ENCODE measurements at regions not wholly inside any gene's neighbourhood (a gene's known extent, or its start where the extent isn't known, plus 50 kb on each side); places are given as distances from the start of the nearest gene placed in this dataset.
A peak's percentile ranks its signal among the peaks of the same experiment; 100 is the strongest.
"Not testable (repeated sequence)": the region's sequence is repeated elsewhere in the genome, so short reads cannot be mapped to it uniquely, and the experiment has no call there.

- no peak for DNase-seq (ENCODE audit: low spot score)
These were observed 51.0 kb upstream of the PHF24 start for GRCh38 chr9:34907044-34907443.

GRCh38 chr9:34899535-34900158, 58.4 kb upstream of the PHF24 start:
- DNase-seq (ENCODE audit: low spot score) = peak; percentile 88

- DNase-seq (ENCODE audit: low spot score) = no peak
These were observed 59.2 kb upstream of the PHF24 start for GRCh38 chr9:34898846-34899245.

- no peak for DNase-seq (ENCODE audit: low spot score)
These were observed 62.0 kb upstream of the PHF24 start for GRCh38 chr9:34896112-34896511.

- DNase-seq (ENCODE audit: low spot score) = no peak
These were observed 65.2 kb upstream of the PHF24 start for GRCh38 chr9:34892886-34893285.

- peak; percentile 20 for DNase-seq (ENCODE audit: low spot score)
These were observed 66.7 kb upstream of the PHF24 start for GRCh38 chr9:34891386-34891785.

- no peak for DNase-seq (ENCODE audit: low spot score)
These were observed 70.2 kb upstream of the PHF24 start for GRCh38 chr9:34887841-34888240.

GRCh38 chr9:34884747-34885189, 73.3 kb upstream of the PHF24 start:
- DNase-seq (ENCODE audit: low spot score) = no peak

- no peak for DNase-seq (ENCODE audit: low spot score)
These were observed 82.0 kb upstream of the PHF24 start for GRCh38 chr9:34876096-34876495.

- DNase-seq (ENCODE audit: low spot score) = no peak
These were observed 88.7 kb upstream of the PHF24 start for GRCh38 chr9:34869390-34869789.

- DNase-seq (ENCODE audit: low spot score) = no peak
These were observed 91.5 kb upstream of the PHF24 start for GRCh38 chr9:34866614-34867013.

- DNase-seq (ENCODE audit: low spot score) = no peak
These were observed 94.7 kb upstream of the PHF24 start for GRCh38 chr9:34863426-34863825.

- DNase-seq (ENCODE audit: low spot score) = no peak
These were observed 95.2 kb upstream of the PHF24 start for GRCh38 chr9:34862836-34863235.

- no peak for DNase-seq (ENCODE audit: low spot score)
These were observed 96.0 kb upstream of the PHF24 start for GRCh38 chr9:34862043-34862442.

GRCh38 chr9:34855016-34855415, 103.1 kb upstream of the PHF24 start:
- DNase-seq (ENCODE audit: low spot score) = not testable (repeated sequence)

GRCh38 chr9:34830068-34830467, 120.1 kb upstream of the CCL21 start:
- DNase-seq (ENCODE audit: low spot score) = no peak

- no peak for DNase-seq (ENCODE audit: low spot score)
These were observed 117.1 kb upstream of the CCL21 start for GRCh38 chr9:34826999-34827538.

- no peak for DNase-seq (ENCODE audit: low spot score)
These were observed 115.8 kb upstream of the CCL21 start for GRCh38 chr9:34825775-34826174.

- no peak for DNase-seq (ENCODE audit: low spot score)
These were observed 113.8 kb upstream of the CCL21 start for GRCh38 chr9:34823778-34824177.

- DNase-seq (ENCODE audit: low spot score) = no peak
These were observed 100.2 kb upstream of the CCL21 start for GRCh38 chr9:34810187-34810524.

- no peak for DNase-seq (ENCODE audit: low spot score)
These were observed 99.7 kb upstream of the CCL21 start for GRCh38 chr9:34809504-34810186.

- no peak for DNase-seq (ENCODE audit: low spot score)
These were observed 93.0 kb upstream of the CCL21 start for GRCh38 chr9:34802916-34803315.

- no peak for DNase-seq (ENCODE audit: low spot score)
These were observed 87.4 kb upstream of the CCL21 start for GRCh38 chr9:34797367-34797766.

- DNase-seq (ENCODE audit: low spot score) = no peak
These were observed 87.0 kb upstream of the CCL21 start for GRCh38 chr9:34796924-34797323.
